GM19468 (cell line): ENCODE measurements at regions not wholly inside any gene's neighbourhood (a gene's known extent, or its start where the extent isn't known, plus 50 kb on each side); places are given as distances from the start of the nearest gene placed in this dataset.
"Not testable (repeated sequence)": the region's sequence is repeated elsewhere in the genome, so short reads cannot be mapped to it uniquely, and the experiment has no call there.

Experiments used
- ATAC-seq: cut with Tn5 transposase; IDR thresholded peaks from one replicate; pipeline ENCODE4 v1.9.1; 2021; ENCODE audit warnings: mild to moderate bottlenecking, moderate library complexity, moderate number of reproducible peaks; ENCODE audit not compliant: unreplicated experiment; ENCODE audit errors: extremely low read depth

DNA sequence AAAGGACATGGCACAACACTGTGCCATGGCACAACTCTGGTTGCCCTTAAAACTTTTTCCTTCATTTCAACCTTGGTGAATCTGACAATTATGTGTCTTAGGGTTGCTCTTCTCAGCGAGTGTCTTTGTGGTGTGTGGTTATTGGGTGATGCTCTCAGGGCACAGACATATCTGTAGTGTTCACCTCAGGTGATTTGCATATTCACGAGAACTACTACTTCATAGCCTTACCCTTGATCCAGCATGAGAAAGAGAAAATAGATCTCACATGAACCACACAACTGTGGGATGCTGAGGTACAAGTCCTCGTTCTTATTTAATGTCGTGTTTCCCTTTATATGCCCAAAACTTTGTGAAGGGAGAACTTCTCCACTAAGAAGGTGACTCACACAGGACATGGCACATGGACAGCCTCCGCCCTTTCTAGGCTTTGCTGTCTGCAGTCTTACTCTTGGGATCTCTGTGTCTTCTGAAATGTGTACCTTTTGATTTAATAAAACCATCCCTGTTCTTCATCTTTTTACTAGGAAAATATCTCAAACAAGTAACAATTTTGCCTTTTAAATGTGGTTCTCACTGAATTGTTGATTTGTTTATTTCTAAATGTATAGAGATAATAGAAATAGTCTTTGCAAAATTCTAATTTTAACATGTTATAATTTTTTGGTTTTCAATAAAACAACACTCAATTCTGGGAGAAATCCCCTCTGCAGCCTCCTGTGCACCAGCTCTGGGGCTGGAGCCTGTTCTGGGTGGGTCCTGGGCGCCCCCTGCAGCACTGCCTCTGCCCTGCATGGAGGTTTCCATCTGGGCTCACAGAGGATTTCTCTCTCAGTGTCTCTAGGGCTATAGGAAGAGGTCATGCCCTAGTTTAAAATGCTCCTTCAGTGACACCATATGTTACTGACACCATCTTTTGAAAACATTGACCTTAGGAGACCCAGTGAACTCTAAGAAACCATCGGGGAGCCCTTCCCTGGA is 651.2 kb downstream of the TMEM121 start:
- ATAC-seq, result not testable (repeated sequence)

DNA sequence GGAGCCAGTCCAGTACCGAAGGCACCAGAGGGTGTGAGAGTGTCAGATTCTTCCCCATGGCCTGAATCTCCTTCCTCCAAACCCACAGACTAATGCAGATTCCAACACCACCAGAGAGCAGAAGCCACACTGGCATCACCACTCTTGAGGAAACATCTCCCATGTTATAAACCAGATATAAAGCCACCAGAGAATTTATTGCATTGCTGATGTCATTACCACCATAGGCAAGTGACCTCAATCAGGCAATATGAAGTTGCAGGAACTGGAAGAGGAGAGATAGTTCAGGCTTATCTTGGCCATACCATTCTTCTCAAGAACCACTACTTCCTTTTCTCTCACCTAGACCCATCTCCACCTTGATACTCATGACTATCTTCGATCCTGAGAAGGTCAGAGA is 653.4 kb downstream of the TMEM121 start:
- no peak for ATAC-seq

DNA sequence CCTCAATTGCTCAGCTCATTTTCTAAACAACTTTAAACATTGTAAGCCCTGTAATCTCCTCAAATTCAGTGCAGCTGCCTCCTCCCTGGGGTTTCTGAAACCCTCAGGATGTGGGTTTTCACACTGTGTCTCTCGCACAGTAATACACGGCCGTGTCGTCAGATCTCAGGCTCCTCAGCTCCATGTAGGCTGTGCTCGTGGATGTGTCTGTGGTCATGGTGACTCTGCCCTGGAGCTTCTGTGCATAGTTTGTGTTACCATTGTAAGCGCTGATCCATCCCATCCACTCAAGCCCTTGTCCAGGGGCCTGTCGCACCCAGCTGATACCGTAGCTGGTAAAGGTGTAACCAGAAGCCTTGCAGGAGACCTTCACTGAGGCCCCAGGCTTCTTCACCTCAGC is 658.4 kb downstream of the TMEM121 start:
- not testable (repeated sequence) for ATAC-seq

DNA sequence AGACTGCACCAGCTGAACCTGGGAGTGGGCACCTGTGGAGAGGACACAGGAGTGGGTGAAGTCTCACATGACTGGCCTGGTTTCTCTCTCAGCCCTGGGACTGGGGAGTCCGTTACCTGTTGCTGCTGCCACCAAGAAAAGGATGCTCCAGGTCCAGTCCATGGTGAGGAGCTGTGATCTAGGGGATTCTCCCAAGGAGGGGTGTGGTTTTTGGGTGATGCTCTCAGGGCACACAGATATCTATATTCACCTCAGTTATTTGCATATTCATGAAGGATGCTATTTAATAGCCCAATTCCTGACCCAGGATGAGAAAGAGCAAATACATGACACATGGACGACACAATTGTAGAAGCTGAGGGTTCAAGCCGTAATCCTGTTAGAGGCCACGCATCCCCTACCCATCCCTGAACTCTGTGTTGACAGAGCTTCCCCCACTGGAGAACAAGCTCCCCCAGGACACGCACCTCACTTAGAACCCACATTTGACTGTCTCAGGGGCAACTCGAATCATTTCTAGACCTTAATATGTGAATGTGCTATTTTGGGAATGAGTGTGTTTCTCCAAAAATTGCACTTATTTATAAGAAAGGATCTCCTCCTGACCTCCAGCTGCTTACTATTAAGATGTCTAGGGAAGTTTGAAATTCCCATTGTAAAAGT is 658.9 kb downstream of the TMEM121 start:
- ATAC-seq, result not testable (repeated sequence)

DNA sequence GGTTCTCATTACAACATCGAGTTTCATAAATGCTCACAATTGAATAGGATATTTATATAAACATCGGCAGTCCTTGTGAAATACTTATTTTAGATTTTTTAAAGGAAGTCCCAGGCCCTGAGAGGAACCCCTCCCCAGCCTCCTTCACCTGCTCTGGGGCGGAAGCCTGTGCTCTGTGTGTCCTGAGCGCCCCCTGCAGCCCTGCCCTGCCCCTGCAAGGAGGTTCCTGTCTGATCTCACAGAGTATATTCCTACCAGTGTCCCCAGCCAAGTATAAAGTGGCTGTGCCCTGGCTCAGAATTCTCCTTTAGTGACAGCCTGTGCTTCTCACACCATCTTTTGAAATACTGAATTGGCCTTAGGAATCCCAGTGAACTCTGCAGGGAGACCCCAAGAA is 659.5 kb downstream of the TMEM121 start:
- no peak for ATAC-seq

DNA sequence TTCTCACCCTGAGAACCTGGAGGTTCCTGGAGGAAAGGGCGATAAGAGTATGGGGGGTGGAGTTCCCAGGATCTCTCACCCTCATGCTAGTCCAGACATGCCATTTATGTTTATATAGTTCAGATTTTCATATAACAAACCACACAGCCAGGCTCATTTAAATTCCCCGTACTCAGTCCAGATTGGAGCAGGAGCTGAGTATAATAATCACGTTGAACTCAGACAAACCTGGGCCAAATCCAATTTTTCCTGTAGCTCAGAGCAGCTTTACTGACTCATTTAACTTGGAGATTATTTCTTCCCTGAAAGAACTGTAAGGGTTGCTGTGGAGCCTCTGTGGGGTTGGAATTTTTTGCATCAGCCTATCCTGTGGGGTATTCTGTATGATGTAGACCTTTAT is 660.8 kb downstream of the TMEM121 start:
- no peak for ATAC-seq

DNA sequence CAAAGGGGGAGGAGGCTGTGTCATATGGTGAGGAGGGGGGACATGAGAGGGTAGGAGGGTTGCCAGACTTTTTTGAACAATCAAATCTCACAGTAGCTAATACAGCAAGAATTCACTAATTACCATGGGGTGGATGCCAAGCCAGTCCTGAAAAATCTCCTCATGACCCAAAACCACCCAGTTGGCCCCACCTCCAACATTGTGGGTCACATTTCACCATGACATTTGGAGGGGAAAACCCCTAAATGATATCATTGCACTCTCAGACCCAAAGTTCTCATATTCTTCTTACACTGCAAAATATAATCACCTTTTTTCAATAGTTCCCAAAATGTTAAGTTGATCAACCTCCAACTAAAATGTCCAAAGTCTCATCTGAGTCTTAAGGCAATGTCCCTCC is 666.3 kb downstream of the TMEM121 start:
- not testable (repeated sequence) for ATAC-seq

DNA sequence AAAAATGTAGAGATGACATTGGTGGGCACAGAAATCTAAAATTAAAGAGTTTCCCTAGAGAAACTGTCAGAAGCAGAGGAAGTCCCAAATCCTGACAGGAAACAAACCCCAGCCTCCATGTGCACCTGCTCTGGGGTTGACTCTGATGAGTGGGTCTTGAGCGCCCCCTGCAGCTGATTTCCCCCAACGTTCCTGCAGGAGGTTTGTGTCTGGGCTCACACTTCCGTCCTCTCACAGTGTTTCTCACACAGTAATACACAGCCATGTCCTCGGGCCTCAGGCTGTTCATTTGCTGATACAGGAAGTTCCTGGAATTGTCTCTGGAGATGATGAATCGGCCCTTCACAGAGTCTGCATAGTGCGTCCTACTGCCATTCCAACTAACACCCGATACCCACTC is 670.1 kb downstream of the TMEM121 start:
- ATAC-seq, result not testable (repeated sequence)

DNA sequence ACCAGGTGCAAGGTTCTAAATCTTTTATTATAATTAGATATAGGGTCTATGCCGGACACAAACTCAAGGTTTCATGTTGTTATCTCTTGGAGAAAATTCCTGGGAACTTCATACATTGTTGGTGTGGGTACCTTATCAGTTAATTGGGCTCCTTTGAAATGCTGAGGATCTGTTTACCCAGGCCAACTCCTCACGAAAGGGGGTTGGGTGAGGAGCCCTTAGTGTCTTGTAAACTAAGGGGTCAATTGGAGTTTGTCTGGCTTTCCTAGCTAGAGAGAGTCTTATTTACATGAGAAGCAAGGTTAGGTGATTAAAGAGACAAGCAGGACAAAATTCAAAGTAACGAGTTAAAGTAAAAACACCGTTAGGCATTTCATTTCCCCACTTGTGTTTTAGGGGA is 670.9 kb downstream of the TMEM121 start:
- not testable (repeated sequence) for ATAC-seq

DNA sequence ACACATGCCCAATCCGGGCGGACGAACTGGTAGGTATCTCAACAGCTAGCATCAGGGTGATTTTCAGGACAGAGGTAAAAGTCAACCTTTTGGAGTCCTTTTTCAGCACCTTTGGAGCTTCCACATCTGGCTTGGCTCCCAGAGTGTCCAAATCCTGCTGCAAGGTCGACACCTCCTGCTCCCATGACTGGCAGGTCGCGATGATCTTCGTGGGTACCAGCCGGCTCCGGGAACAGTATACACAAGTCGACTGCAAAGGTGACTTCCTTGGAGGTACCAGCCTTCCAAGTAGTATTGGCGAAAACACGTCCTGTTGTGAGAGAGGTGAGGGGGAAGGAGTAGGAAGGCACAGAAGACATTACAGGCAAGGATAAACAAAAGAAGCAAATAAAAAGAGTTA is 672.7 kb downstream of the TMEM121 start:
- no peak for ATAC-seq

DNA sequence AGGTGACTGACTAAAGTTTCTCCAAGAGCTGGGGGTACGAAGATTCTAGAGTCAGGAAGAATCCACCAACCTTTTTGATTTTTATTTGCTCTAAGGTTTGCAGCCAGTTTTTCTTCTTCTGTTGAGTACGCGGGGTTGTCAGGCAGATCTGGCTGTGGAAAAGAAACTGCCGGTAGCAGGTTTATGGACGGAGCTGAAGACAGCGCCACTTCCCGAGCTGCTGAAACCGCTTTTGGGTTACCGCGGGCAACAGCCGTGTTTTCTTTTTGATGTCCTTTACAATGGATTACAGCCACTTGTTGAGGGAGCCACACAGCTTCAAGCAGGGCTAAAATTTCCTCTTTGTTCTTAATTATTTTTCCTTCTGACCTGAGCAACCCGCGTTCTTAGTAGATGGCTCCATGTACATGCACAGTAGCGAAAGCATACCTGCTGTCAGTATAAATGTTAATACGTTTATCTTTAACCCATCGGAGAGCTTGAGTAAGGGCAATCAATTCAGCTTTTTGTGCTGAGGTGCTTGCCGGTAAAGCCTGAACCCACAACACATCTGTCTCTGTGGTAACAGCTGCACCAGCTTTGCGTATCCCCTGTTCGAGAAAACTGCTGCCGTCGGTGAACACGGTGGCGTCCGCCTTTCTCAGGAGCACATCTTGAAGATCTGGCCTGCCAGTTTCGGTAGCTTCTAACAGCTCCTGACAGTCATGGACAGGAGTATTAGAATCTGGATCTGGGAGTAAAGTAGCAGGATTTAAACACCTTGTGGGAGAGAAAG is 674.3 kb downstream of the TMEM121 start:
- ATAC-seq, result no peak

DNA sequence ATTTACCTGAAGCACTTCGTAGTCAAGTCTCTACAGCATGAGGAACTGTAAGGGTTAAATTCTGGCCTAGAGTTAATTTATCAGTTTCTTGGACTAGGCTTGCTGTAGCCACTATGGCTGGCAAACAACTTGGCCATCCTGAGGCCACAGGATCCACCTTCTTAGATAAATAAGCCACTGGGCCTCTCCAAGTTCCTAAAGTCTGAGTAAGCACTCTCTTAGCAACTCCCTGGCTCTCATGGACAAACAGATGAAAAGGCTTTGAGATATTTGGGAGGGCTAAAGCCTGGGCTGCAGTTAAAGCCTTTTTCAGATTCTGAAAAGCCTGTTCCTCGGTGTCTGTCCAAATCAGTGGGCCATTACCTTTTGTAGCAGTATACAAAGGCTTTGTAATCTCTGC is 675.0 kb downstream of the TMEM121 start:
- ATAC-seq, result no peak

DNA sequence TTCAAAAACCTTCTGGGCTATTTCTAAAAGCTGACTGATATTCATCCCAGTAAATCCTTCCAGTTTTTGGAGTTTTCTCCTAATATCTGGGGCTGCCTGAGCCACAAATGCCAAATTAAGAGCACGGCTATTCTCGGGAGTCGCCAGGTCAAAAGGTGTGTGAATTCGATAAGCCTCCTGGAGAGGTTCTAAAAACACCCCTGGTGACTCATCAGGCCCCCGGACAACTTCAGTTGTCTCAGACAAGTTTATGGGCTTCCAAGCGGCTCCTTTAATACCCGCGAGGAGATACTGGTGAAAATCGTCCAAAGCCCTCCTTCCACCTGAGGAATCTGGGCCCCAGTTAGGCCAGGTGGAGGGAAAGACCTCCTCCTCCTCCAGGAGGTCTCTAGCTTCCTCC is 677.1 kb downstream of the TMEM121 start:
- no peak for ATAC-seq

DNA sequence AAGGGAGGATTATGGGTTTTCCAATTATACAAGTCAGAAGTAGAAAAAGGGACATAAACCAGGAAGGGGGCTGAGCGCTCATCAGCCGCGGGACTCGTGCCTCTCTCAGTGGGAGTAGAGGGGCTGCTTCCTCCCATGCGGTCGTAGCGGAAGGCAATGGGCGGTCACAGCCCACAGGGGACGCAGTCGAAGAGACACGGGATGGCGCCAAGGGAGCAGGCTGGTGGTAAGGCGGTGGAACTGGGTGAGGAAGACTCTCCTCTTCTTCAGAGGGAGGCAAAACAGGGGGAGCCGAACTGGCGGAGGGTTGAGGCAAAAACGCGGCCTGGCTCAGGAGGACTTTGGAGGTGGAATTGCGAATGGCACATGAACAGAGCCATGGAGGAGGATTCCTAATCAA is 677.7 kb downstream of the TMEM121 start:
- no peak for ATAC-seq

DNA sequence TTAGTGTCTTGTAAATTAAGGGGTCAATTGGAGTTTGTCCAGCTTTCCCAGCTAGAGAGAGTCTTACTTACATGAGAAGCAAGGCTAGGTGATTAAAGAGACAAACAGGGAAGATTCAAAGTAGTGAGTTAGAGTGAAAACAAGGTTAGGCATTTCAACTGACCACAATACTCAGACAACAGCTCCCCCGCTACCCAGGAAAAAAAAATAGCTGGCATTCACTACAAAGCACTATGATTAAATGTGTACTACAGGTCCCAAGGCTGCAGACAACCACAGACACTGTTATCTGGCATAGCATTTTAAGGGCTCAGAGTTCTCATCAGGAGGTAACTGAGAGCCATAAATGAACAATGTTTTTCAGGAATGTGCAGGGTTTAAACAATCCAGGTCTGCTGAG is 680.9 kb downstream of the TMEM121 start:
- ATAC-seq, result no peak

DNA sequence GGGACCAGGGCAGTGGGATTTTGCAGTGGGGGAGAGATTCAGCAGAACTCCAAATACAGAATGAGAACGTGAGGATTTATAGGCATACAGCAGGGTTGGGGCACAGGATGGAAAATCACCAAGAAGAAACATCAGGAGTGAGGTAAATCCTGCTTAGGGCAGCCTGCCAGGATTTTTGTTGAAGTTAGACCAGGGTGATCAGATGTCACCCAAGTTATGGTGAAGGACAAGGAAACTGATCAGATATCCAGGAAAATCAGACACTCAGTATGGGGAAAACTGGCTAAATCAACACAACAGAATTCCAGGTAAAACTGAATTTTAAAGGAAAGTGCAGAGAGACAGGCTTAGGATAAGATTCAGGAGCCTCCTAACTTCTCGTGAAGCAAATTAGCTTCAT is 682.4 kb downstream of the TMEM121 start:
- ATAC-seq, result no peak

DNA sequence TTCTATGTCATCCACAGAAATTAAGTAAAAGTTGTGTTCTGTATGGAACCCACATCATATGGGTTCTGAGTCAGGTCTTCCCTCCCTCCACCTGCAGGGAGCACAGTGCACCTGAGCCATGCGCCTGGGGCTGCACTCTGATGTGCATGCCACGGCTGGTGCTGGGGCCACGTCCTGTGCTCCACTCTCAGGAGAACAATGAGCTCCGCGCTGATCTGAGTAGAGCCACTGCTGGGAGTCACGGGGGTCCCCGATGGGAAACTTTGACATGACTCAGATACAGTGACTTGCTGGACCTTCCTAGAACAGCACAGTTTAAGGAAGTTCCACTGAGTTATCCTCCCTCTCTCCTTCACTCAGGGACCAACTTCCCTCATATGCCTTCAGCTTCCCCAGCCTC is 683.4 kb downstream of the TMEM121 start:
- no peak for ATAC-seq

DNA sequence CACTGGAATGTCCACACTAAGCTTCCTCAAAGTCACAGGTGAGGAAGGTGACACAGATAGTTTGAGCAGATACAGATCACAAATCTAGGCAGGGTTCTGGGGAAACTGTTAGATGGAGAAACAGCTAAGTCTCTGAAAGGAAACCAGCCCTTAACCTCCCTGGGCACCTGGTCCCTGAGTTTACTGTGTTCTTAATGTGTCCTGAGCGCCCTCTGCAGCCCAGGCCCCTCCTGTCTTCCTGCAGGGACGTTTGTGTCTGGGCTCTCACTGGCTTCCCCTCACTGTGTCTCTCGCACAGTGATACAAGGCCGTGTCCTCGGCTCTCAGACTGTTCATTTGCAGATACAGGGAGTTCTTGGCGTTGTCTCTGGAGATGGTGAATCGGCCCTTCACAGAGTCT is 684.3 kb downstream of the TMEM121 start:
- no peak for ATAC-seq

DNA sequence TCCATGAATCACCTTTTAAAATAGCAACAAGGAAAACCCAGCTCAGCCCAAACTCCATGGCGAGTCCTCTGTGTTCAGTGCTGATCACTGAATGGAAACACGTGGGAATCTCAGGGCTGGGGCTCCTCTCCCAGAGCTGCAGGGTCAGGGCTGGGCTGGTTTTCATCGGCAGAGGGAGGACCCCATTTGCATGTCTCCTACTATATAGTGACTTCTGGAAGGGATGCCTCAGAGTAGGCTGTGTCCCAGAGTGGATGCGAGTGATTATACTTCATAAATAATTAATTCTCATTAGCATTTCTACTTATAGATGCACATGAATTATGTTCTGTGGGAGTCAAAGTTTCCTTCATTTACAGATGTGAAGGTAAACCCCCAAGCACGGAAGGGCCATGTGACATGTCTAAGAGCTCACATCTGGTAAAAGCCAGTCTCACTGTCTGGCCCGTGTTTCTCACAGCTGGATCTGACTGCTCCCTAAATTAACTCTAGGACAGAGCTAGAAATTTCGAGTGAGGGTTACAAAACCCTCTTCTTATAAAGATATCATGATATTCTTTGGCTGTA is 685.0 kb downstream of the TMEM121 start:
- no peak for ATAC-seq

DNA sequence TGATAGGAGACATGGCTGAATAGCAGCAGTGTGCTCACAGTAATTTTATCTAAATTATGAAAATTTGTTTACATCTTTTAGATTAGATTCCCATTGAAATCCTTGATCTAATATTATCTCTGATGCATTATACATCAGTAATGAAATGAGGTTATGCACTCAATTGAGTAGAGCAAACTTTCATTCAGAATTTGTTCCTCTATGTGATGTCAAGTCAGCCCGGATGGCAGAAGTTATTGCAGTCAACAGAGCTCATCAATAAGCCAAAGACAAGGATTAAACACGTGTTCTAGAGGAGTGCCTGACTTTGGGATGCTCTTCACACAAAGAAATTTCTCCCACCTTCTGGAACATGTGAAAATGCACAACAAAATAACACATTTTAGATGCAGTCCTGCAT is 688.8 kb downstream of the TMEM121 start:
- ATAC-seq, result no peak
